Ishikawa (cell line): ENCODE measurements at regions not wholly inside any gene's neighbourhood (a gene's known extent, or its start where the extent isn't known, plus 50 kb on each side); places are given as distances from the start of the nearest gene placed in this dataset.

Source experiments
- CEBPB ChIP-seq: IDR thresholded peaks from 2 replicates; pipeline ENCODE4 v1.6.1; 2012
- CREB1 ChIP-seq: IDR thresholded peaks from 2 replicates; pipeline ENCODE4 v1.6.1; 2012; ENCODE audit warnings: low read depth
- EGR1 ChIP-seq: IDR thresholded peaks from 2 replicates; pipeline ENCODE4 v1.6.1; 2012
- EP300 ChIP-seq: IDR thresholded peaks from 2 replicates; pipeline ENCODE4 v1.6.1; 2012; ENCODE audit warnings: borderline replicate concordance
- FOXM1 ChIP-seq: IDR thresholded peaks from 2 replicates; pipeline ENCODE4 v1.6.1; 2012; ENCODE audit warnings: low read depth, borderline replicate concordance
- MAX ChIP-seq: IDR thresholded peaks from 2 replicates; pipeline ENCODE4 v1.6.1; 2012
- NFIC ChIP-seq: IDR thresholded peaks from 2 replicates; pipeline ENCODE4 v1.6.1; 2012
- RAD21 ChIP-seq: IDR thresholded peaks from 2 replicates; pipeline ENCODE4 v1.6.1; 2012; ENCODE audit warnings: low read depth
- TAF1 ChIP-seq: IDR thresholded peaks from 2 replicates; pipeline ENCODE4 v1.6.1; 2012; ENCODE audit warnings: low read depth, mild to moderate bottlenecking
- TCF12 ChIP-seq: IDR thresholded peaks from 2 replicates; pipeline ENCODE4 v1.6.1; 2012; ENCODE audit warnings: low read depth
- TEAD4 ChIP-seq: IDR thresholded peaks from 2 replicates; pipeline ENCODE4 v1.6.1; 2012
- USF1 ChIP-seq: IDR thresholded peaks from 2 replicates; pipeline ENCODE4 v1.6.1; 2012
- YY1 ChIP-seq: IDR thresholded peaks from 2 replicates; pipeline ENCODE4 v1.6.1; 2012; ENCODE audit warnings: low read depth
- ZBTB7A ChIP-seq: IDR thresholded peaks from 2 replicates; pipeline ENCODE4 v1.6.1; 2012; ENCODE audit warnings: low read depth
- TF ChIP-seq, protein P1 (sequence below): IDR thresholded peaks from 2 replicates; pipeline ENCODE4 v1.6.1; 2012; ENCODE audit warnings: low read depth, mild to moderate bottlenecking

DNA sequence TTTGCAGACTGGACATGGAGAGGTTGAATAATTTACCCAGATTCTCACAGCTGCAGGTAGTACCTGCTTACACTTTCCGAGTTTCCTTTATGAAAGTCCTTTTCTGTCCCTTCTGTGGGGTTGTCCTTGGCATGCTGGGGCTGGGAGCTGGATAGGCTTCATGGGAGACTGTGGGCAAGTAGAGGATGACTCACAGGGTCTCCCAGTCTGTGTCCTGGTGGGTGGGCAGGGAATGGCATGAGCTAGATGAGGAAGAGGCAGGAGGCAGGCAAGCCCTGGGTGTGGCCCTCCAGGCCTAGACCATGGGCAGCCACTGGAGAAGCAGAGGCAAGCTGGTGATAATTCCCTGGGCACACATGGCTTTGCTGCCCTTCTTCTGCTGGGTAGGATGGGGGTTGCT lies 80.6 kb downstream of the NAV1 start:
- TF ChIP-seq RAD21: no peak

DNA sequence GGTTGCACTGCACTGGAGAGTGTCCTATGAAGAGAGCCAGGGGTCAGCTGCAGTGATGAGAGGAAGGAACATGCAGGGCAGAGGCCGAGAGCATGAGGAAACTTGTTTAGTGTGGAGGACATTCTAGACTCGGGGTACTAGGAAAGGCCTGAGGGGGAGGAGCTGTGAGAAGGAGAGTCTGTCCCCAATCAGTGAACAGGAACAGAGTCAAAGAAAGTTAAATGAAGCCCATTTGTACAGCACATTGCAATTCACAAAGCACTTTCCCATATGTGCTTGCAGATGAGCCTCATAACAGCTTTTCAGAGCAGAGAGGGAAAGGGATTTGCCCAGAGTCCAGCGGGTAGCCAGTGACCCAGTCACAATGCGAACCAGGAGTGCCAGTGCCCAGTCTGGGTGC lies 83.4 kb downstream of the NAV1 start:
- TF ChIP-seq CEBPB: no peak

- TF ChIP-seq CEBPB: no peak
- no peak for TF ChIP-seq ZBTB7A
- no peak for TF ChIP-seq TAF1
- no peak for TF ChIP-seq FOXM1
- TF ChIP-seq EP300: no peak
- TF ChIP-seq CREB1: no peak
- TF ChIP-seq EGR1: no peak
- TF ChIP-seq TCF12: no peak
- no peak for TF ChIP-seq TEAD4
- TF ChIP-seq USF1: no peak
- no peak for TF ChIP-seq YY1
- TF ChIP-seq, protein P1, sequence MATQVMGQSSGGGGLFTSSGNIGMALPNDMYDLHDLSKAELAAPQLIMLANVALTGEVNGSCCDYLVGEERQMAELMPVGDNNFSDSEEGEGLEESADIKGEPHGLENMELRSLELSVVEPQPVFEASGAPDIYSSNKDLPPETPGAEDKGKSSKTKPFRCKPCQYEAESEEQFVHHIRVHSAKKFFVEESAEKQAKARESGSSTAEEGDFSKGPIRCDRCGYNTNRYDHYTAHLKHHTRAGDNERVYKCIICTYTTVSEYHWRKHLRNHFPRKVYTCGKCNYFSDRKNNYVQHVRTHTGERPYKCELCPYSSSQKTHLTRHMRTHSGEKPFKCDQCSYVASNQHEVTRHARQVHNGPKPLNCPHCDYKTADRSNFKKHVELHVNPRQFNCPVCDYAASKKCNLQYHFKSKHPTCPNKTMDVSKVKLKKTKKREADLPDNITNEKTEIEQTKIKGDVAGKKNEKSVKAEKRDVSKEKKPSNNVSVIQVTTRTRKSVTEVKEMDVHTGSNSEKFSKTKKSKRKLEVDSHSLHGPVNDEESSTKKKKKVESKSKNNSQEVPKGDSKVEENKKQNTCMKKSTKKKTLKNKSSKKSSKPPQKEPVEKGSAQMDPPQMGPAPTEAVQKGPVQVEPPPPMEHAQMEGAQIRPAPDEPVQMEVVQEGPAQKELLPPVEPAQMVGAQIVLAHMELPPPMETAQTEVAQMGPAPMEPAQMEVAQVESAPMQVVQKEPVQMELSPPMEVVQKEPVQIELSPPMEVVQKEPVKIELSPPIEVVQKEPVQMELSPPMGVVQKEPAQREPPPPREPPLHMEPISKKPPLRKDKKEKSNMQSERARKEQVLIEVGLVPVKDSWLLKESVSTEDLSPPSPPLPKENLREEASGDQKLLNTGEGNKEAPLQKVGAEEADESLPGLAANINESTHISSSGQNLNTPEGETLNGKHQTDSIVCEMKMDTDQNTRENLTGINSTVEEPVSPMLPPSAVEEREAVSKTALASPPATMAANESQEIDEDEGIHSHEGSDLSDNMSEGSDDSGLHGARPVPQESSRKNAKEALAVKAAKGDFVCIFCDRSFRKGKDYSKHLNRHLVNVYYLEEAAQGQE: no peak
These were observed 83.9 kb downstream of the NAV1 start for GRCh38 chr1:201622824-201623223.

GRCh38 chr1:201624741-201625225 lies 85.9 kb downstream of the NAV1 start:
- no peak for TF ChIP-seq YY1

GRCh38 chr1:201625226-201625761 lies 86.4 kb downstream of the NAV1 start:
- no peak for TF ChIP-seq TEAD4
- TF ChIP-seq TAF1: no peak
- TF ChIP-seq USF1: no peak
- no peak for TF ChIP-seq RAD21
- no peak for TF ChIP-seq NFIC
- TF ChIP-seq TCF12: no peak
- no peak for TF ChIP-seq ZBTB7A

- TF ChIP-seq ZBTB7A: no peak
- no peak for TF ChIP-seq TAF1
- no peak for TF ChIP-seq EGR1
- TF ChIP-seq, protein P1: no peak
- TF ChIP-seq EP300: no peak
- TF ChIP-seq YY1: no peak
- no peak for TF ChIP-seq CREB1
- TF ChIP-seq CEBPB: no peak
- TF ChIP-seq RAD21: no peak
- no peak for TF ChIP-seq TEAD4
- TF ChIP-seq FOXM1: no peak
These were observed 86.9 kb downstream of the NAV1 start for GRCh38 chr1:201625851-201626251.

DNA sequence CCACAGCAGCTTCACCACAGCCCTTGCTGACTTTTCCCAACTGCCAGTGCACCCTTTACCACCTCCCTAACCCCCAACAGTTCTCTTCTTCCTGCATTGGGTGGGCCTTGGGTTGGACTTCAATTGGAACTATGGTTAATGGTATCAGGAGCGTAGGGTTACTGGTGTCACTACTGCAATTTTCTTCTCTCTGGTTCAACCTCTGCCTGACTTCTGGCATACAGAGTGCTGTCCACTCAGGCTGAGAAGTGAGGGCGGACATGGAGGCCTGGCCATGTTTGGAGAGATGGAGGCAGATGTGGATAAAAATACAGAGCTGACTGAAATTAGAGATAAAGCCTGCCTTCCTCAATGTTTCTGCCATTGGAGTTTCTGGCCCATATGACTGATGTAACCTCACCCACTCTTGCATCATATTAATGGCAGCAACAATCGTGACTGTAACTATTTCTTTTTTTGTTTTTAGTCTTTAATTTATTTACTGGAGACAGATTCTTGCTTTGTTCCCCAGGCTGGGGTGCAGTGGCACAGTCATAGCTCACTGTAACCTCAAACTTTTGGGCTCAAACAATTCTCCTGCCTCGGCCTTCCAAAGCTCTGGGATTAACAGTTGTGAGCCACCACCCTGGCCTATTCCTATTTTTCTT lies 87.8 kb downstream of the NAV1 start:
- TF ChIP-seq, protein P1: no peak
- TF ChIP-seq TAF1 (no peak), MAX (no peak), CREB1 (no peak), YY1 (no peak), TEAD4 (no peak), TCF12 (no peak), CEBPB (no peak), EP300 (no peak), ZBTB7A (no peak), USF1 (no peak), RAD21 (no peak), FOXM1 (no peak), NFIC (no peak), EGR1 (no peak)
